Right renal cortex interstitium (tissue), 3 donors: ENCODE measurements at regions not wholly inside any gene's neighbourhood (a gene's known extent, or its start where the extent isn't known, plus 50 kb on each side); places are given as distances from the start of the nearest gene placed in this dataset.
A peak's percentile ranks its signal among the peaks of the same experiment; 100 is the strongest.
"Not testable (repeated sequence)": the region's sequence is repeated elsewhere in the genome, so short reads cannot be mapped to it uniquely, and the experiment has no call there.

Experiments used
- DNase-seq, 3 donors: peaks; one replicate each; pipeline ENCODE4 v3.0.0-alpha.2; 2013; ENCODE audit warnings: low read depth in 3 of 3, low spot score in 2 of 3

GRCh38 chr11:129631201-129631600 lies 184.4 kb upstream of the TMEM45B start:
- no peak for DNase-seq

DNA sequence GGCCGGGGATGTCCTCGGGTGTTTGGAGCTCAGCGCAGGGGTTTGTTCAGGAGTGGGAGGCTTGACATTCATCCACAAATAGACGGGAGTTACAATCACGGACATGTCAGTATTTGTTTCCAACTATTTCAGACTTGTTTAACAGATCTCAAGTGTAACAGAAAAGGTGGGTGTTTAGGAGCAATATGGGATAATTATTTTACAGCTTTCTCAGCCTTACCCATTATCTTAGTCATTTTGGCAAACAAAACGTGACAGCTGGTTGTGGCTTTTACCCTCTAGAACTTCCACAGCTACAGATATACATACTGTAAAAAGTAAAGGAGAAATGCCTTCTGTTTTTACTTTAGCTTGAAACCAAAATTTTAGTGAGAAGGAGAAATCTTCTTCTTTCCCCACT lies 178.7 kb upstream of the TMEM45B start:
- DNase-seq = no peak

- DNase-seq = no peak
Measured at GRCh38 chr11:129637473-129637872, 178.2 kb upstream of the TMEM45B start.

DNA sequence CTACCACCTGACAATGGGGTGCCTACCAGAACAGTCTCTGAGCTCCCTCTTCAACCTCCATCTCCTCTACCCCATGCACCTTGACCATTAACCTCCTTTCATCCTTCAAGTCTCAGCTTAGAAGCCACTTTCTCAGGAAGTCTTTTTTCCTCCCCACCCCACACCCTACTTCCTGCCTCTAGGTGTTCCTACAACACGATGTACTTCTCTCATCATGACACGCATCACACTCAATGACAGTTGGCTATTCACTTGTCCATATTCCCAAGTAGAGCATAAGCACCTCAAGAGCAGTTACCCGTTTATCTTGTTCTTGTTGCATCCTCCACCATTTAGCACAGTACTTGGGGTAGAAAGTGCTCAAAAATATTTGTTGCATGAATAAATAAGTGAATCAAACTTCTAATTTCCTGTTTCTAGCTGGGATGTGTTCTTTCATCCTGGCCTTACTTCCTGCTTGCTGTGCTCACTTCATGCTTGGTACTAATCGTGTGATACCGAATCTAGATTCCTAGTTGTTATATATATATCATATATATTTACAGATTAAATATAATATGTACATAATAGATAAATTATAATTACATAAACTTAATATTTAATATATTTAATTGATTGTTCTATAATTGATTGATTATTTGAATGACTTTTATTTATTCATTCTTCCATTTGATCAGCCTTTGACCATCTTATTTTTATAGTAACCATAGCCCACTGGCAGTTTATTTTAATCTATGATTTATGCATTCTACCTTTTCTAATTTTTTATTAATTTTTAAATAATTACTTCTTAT lies 177.5 kb upstream of the TMEM45B start:
- DNase-seq = no peak

DNA sequence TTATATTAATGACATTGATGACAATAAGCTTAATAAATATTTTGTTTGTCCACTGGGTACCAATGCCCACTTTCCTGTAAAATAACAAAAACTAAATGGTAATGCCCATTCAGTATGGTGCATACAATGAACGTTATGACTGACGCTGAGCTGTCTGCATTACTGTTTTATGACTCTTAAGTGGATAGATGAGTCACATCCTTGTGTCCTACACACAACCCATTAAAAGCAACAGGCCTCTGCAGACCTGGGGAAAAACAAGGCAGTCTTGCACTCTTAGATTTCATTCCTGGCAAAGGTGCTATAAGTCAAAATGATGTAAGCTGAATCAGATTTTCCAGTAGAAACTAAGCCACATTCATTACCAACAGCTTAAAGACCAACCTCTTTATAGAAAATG lies 176.3 kb upstream of the TMEM45B start:
- no peak for DNase-seq

DNA sequence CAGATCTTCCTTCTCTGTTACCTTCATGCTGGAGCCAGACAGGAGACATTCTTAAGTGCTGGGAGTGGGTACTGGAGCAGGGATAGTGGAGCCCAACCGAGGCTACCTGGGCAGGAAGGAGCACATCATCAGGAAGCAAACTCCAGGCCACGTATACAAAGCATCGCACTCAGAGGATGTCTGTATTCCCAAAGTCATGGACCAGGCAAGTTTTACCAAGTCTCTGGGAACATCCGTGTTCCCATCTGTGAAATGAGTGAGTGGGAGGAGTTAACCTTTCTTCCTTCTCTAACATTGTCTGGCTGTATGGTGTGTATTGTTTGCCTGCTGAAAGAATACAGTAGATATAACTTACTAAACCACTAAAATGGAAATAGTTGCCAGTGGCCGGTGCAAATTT lies 175.0 kb upstream of the TMEM45B start:
- no peak for DNase-seq

DNA sequence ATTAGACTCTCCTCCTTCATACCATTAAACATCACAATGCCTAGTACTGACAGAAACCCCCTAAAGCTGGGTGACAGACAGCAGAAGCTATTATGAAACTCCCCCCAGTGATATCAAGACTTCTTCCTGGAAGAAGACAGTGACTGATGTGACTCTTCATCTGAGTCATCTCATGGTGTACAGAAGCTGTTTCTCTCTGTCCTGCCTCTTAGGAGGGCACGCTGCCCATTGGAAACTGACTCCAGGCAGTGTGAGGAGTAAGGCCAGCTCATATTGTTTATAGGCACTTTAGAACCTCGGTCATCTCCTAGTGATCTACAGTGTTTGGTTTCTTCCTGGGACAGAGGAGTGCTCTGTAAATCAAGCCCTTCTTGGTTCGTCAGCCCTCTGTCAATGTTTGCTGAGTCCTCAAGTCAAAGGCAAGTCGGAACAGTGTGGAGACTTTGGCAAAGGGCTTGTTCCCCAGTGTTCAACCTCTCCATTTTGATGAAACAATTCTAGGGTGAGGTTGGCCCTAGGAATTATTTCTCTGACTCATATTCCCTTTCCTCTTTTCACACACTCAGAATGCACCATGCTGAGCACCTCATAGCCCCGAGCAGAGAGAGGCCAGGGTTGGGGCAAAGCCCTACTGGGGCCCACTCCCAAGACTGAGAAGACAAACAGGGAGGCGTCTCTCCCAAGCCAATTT lies 172.5 kb upstream of the TMEM45B start:
- no peak for DNase-seq

GRCh38 chr11:129644326-129644725 lies 171.3 kb upstream of the TMEM45B start:
- DNase-seq = no peak

- no peak for DNase-seq
Measured at GRCh38 chr11:129645943-129646342, 169.7 kb upstream of the TMEM45B start.

- DNase-seq = not testable (repeated sequence)
Measured at GRCh38 chr11:129650044-129650443, 165.6 kb upstream of the TMEM45B start.

- DNase-seq = no peak
Measured at GRCh38 chr11:129652835-129653234, 162.8 kb upstream of the TMEM45B start.

GRCh38 chr11:129655247-129655832 lies 160.3 kb upstream of the TMEM45B start:
- no peak for DNase-seq

DNA sequence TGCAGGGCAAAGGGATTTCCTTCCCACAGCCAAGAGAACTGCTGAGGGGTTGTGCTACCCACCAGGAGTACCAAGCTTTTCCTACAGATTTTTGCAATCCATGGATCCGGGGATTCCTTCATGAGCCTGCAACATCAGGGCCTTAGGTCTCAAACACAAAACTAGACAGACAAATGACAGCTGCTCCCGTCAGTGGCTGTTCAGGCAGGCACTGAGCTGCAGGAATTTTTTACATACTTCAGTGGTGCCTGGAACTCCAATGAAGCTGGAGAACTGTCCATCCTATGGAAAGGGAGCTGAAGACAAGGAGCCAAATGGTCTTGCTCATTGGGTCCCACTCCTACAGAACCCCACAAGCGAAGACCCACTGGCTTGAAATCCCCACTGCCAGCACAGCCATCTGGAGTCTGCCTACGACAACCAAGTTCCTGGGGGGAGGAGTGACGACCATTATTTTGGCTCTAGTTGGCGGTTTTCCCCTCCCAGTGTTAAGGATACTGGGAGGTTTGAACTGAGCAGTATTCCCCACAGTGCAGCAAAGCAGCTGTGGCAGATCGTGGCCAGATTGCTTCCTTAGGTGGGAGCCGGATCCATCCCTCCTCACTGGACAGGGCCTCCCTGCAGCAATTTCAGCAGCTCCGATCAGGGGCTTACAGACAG lies 157.7 kb upstream of the TMEM45B start:
- DNase-seq = peak in 1 of 3 donors; percentile 3

- peak in 2 of 3 donors; percentile 3 to 15 for DNase-seq
Measured at GRCh38 chr11:129658526-129658867, 157.2 kb upstream of the TMEM45B start.

DNA sequence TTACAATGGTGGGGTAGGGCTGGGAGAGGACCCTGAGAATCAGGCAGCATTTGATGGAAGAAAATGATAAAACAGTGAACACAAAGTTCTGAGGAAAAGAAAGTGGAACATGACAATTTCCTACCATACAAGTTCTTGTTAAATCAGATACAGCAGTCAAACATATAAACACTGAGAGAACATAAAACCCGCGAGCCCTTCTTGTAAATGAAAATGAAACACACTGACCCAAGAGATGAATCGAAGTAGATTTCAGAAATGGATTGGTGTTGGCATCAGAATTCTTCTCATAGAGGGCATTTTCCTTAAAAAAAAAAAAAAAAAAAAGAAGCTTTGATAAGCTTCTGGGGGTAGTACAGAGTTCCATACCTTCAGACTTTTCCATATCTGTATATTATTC lies 134.7 kb upstream of the TMEM45B start:
- no peak for DNase-seq

DNA sequence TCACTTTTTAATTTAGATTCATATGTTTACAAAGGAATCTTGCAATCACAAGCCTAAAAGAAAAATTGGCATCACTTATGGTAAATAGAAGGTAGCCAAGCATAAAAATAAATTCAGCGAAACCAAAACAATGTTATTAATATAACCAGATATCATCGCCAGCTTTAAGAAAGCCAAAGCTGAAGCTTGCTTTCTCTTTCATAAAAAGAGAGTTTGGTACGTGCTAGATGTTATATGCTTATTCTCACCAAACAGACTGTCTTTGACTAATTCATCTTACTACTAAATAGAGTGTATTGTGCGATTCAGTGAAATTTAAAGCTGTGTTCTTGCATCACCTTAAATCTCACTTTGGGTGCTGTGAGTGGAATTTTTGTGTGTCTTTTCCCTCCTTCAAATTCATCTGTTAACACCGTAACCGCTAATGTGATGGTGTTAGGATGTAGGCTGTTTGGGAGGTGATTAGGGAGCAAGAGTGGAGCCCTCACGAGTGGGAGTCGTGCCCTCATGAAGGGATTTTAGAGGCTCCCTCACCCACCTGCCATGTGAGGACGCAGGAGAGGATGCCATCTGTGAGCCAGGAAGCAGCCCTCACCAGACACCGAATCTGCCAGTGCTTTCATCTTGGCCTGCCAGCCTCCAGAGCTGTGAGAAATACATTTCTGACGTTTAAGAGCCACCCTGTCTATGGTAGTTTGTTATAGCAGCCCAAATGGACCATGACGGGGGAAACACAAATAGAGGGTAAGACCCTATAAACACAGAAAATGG lies 134.1 kb upstream of the TMEM45B start:
- no peak for DNase-seq

DNA sequence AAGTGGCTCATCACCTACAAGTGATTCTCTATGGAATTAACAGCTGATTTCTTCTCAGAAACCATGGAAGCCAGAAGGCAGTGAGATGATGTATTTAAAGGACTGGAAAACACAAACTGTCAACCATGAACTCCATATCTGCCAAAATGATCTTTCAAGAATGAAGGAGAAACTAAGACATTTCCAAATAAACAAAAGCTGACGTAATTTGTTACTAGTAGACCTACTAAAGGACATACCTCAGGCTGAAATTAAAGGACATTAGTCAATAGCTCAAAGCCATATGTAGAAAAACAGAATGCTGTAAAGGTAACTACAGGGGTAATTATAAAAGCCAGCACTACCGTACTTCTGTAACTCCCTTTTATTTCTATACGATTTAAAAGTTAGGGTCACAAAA lies 129.4 kb upstream of the TMEM45B start:
- no peak for DNase-seq

DNA sequence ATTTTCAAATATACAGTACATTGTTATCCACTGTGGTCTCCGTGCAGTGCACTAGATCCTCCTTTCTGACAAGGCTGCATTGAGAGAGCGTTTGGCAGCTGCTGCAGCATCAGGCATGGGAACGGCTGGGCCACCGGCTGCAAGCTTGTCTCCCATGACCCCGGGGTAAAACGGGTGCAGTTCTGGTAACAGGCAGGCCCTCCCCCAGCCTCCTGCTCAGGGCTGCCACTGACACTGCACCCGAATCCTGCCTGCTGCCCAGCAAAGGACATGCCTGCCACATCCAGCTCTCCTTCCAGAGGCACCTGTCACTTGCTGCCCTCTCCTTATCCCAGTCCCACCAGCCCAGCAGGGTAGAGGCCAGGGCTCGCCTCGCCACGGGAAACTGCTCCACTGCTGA lies 124.5 kb upstream of the TMEM45B start:
- no peak for DNase-seq

GRCh38 chr11:129694538-129694937 lies 121.1 kb upstream of the TMEM45B start:
- DNase-seq = no peak

- DNase-seq = no peak
Measured at GRCh38 chr11:129694966-129695365, 120.7 kb upstream of the TMEM45B start.
